HepG2 (cell line): ENCODE measurements at regions not wholly inside any gene's neighbourhood (a gene's known extent, or its start where the extent isn't known, plus 50 kb on each side); places are given as distances from the start of the nearest gene placed in this dataset.
"Not testable (repeated sequence)": the region's sequence is repeated elsewhere in the genome, so short reads cannot be mapped to it uniquely, and the experiment has no call there.

Source experiments
- ATAC-seq: fragments of 200-7000 bp; cut with Tn5 transposase; 3 replicates; pipeline ENCODE4 v1.9.1; 2020; ENCODE audit warnings: mild to moderate bottlenecking, moderate library complexity
- BruUV-seq: library from RNA; stranded (reverse); fragments of 400-500 nt; replicated peaks from 2 replicates; lab custom pipeline; 2021; lab: Mats Ljungman, UMichigan
- CTCF ChIA-PET: fragments of 300-600 bp; formaldehyde crosslinking; extraction: SDS; loops from one replicate; lab custom pipeline; 2021; ENCODE audit warnings: low total read pairs, inconsistent platforms, low intra/inter-chr PET ratio; lab: Yijun Ruan, JAX
- POLR2A ChIA-PET: fragments of 350-600 bp; sonication (Branson Sonifier 250); formaldehyde crosslinking; loops from one replicate; lab custom pipeline; 2020; ENCODE audit warnings: antibody characterized with exemption, inconsistent platforms; lab: Yijun Ruan, JAX
- DNase-seq: peaks from one replicate; pipeline ENCODE4 v3.0.0-alpha.2; 2015; ENCODE audit warnings: low spot score
- FAIRE-seq: peaks from 3 replicates; lab custom pipeline; 2011; peaks lifted over from hg19 to GRCh38; lab: Jason Lieb, UNC
- H2AFZ ChIP-seq: one replicate; pipeline ENCODE4 v1.6.1; 2011; ENCODE audit warnings: low read length, inconsistent platforms
- H3K27ac ChIP-seq: fragments of 300-600 bp; 3 replicates; pipeline ENCODE4 v1.8.0; 2011; ENCODE audit warnings: mixed run types, mild to moderate bottlenecking, mixed read lengths, low read length, inconsistent platforms; ENCODE audit not compliant: insufficient read depth; ENCODE audit errors: extremely low read length
- H3K27me3 ChIP-seq, 2 experiments: fragments of 200-600 bp in 1 of 2; 2 replicates in 1 of 2; 3 replicates in 1 of 2; pipeline versions ENCODE4 v1.6.0 to v1.8.0; 2011; ENCODE audit warnings: low read length in 2 of 2, mild to moderate bottlenecking in 2 of 2, moderate library complexity in 2 of 2, inconsistent platforms in 1 of 2; ENCODE audit not compliant: insufficient read depth in 2 of 2, control insufficient read depth in 1 of 2
- H3K36me3 ChIP-seq, 2 experiments: fragments of 200-600 bp in 1 of 2; replicated peaks in 1 of 2; 2 replicates in 1 of 2; 3 replicates in 1 of 2; pipeline versions ENCODE4 v1.5.1 to v1.8.0; 2011; ENCODE audit warnings: low read length in 2 of 2, inconsistent platforms in 1 of 2; ENCODE audit not compliant: insufficient read depth in 2 of 2, control insufficient read depth in 1 of 2
- H3K4me1 ChIP-seq: 2 replicates; pipeline ENCODE4 v1.5.1; 2012; ENCODE audit warnings: low read length, inconsistent platforms; ENCODE audit not compliant: insufficient read depth
- H3K4me2 ChIP-seq: 2 replicates; pipeline ENCODE4 v1.6.0; 2011; ENCODE audit warnings: low read depth, low read length, inconsistent platforms
- H3K4me3 ChIP-seq, 3 experiments: fragments of 200-600 bp in 1 of 3; sonication (generic), shearing (Covaris generic) in 1 of 3; replicated peaks in 1 of 3; 2 replicates each; pipeline ENCODE4 v1.5.1; 2011 to 2016; ENCODE audit warnings: low read length in 3 of 3, inconsistent platforms in 2 of 3, low read depth in 2 of 3, mild to moderate bottlenecking in 2 of 3, control low read depth in 1 of 3, mixed read lengths in 1 of 3; ENCODE audit not compliant: insufficient read depth in 1 of 3
- H3K79me2 ChIP-seq: one replicate; pipeline ENCODE4 v1.6.1; 2011; ENCODE audit warnings: low read length, inconsistent platforms; ENCODE audit not compliant: insufficient read depth
- H3K9ac ChIP-seq: 2 replicates; pipeline ENCODE4 v1.6.0; 2011; ENCODE audit warnings: mild to moderate bottlenecking, low read depth, low read length, inconsistent platforms; ENCODE audit not compliant: insufficient read depth
- H3K9me3 ChIP-seq: 2 replicates; pipeline ENCODE4 v1.5.1; 2012; ENCODE audit warnings: mild to moderate bottlenecking, low read length
- H4K20me1 ChIP-seq: 2 replicates; pipeline ENCODE4 v1.6.0; 2011; ENCODE audit warnings: inconsistent platforms, mild to moderate bottlenecking, low read length, moderate library complexity; ENCODE audit not compliant: insufficient read depth
- ATF1 ChIP-seq: IDR thresholded peaks from 2 replicates; pipeline ENCODE4 v1.6.1; 2016; ENCODE audit warnings: mild to moderate bottlenecking, control low read depth
- GATAD1 ChIP-seq: IDR thresholded peaks from 2 replicates; pipeline ENCODE4 v1.6.1; 2016; ENCODE audit warnings: missing genetic modification reagents, missing compliant biosample characterization
- NCOA1 ChIP-seq: sonication (generic); formaldehyde crosslinking; IDR thresholded peaks from 2 replicates; pipeline ENCODE4 v1.9.0; 2021; ENCODE audit warnings: missing genetic modification reagents
- WGBS: methylation state at CpG from one replicate; pipeline ENCODE4 v1.1.6; 2017; ENCODE audit warnings: low lambda C conversion rate; 5-methylcytosine and 5-hydroxymethylcytosine counted together
- in situ Hi-C: cut with HindIII; loops from 2 replicates; pipeline ENCODE4 v1.10.0; 2017; ENCODE audit warnings: low pct_unique_long_range_greater_than_20kb; ENCODE audit not compliant: extremely low pct_ligation_motif_present
- intact Hi-C: fragments of 100-400 bp; cut with micrococcal nuclease; formaldehyde crosslinking; loops from one replicate; pipeline ENCODE4 v1.10.0; 2022; ENCODE audit not compliant: unreplicated experiment
- TF ChIP-seq, protein P1 (sequence below): sonication (generic); formaldehyde crosslinking; IDR thresholded peaks from 2 replicates; pipeline ENCODE4 v1.4.0; 2020; ENCODE audit warnings: mild to moderate bottlenecking, missing genetic modification reagents

GRCh38 chr15:70575231-70576226 is 187.8 kb downstream of the UACA start:
- Histone ChIP-seq H3K4me3 (no peak overlapping the region), H3K4me2 (no peak overlapping the region), H3K9me3 (no peaks in the 10 kb centered on the region), H3K9ac (no peak overlapping the region), H3K4me1 (no peaks in the 10 kb centered on the region), H3K27me3 (peaks cover 0 to 3% of the 10 kb centered on the region in 2 experiments; a peak in 1 of 5 replicates), H3K79me2 (no peaks in the 10 kb centered on the region), H4K20me1 (no peaks in the 10 kb centered on the region), H2AFZ (no peak overlapping the region), H3K36me3 (no peaks in the 10 kb centered on the region), H3K27ac (no peak overlapping the region)
- BruUV-seq: no TSS peak
- FAIRE-seq (no peak), ATAC-seq (no peak), DNase-seq (no peak)
- 43% methylated on average over 16 of the region's 16 CpGs for WGBS
- TF ChIP-seq NCOA1 (CRISPR knock-in tag) (no peak), ATF1 (CRISPR knock-in tag) (no peak), GATAD1 (CRISPR knock-in tag) (no peak)
- TF ChIP-seq, protein P1, sequence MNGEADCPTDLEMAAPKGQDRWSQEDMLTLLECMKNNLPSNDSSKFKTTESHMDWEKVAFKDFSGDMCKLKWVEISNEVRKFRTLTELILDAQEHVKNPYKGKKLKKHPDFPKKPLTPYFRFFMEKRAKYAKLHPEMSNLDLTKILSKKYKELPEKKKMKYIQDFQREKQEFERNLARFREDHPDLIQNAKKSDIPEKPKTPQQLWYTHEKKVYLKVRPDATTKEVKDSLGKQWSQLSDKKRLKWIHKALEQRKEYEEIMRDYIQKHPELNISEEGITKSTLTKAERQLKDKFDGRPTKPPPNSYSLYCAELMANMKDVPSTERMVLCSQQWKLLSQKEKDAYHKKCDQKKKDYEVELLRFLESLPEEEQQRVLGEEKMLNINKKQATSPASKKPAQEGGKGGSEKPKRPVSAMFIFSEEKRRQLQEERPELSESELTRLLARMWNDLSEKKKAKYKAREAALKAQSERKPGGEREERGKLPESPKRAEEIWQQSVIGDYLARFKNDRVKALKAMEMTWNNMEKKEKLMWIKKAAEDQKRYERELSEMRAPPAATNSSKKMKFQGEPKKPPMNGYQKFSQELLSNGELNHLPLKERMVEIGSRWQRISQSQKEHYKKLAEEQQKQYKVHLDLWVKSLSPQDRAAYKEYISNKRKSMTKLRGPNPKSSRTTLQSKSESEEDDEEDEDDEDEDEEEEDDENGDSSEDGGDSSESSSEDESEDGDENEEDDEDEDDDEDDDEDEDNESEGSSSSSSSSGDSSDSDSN (CRISPR knock-in tag): no peak
- ChIA-PET CTCF (no interaction called here), POLR2A (interaction anchor here (0.5 kb wide), 1 partner anchor 68 kb away, joined by 3 read pairs; no protein-coding TSS in a partner anchor)
- intact Hi-C loops: no loop called here
- in situ Hi-C loops: no loop called here

DNA sequence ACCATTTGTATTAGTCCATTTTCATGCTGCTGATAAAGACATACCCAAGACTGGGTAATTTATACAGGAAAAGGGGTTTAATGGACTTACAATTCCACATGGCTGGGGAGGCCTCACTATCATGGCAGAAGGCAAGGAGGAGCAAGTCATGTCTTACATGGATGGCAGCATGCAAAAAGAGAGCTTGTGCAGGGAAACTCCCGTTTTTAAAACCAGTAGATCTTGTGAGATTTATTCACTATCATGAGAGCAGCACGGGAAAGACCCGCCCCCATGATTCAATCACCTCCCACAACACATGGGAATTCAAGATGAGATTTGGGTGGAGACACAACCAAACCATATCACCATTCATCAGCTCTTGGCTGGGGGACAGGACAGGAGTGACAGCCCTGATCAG is 189.0 kb downstream of the UACA start:
- H3K9me3 ChIP-seq, H3K27ac ChIP-seq, H3K79me2 ChIP-seq, H3K9ac ChIP-seq, H3K4me2 ChIP-seq, POLR2A ChIA-PET, H3K36me3 ChIP-seq, ATAC-seq, BruUV-seq, H4K20me1 ChIP-seq, DNase-seq, H3K4me1 ChIP-seq, H2AFZ ChIP-seq, CTCF ChIA-PET, intact Hi-C loops, FAIRE-seq, H3K27me3 ChIP-seq, H3K4me3 ChIP-seq: not testable (repeated sequence)
- 39% methylated on average over 3 of the region's 3 CpGs for WGBS
- in situ Hi-C loops: loop anchor here (5.0 kb wide), 1 partner anchor 63 kb away; no protein-coding TSS in a partner anchor
